DOHH2 (cell line): ENCODE measurements at regions not wholly inside any gene's neighbourhood (a gene's known extent, or its start where the extent isn't known, plus 50 kb on each side); places are given as distances from the start of the nearest gene placed in this dataset.

Source experiments
- H3F3A ChIP-seq: fragments of 200-600 bp; sonication (generic), shearing (Covaris generic); 2 replicates; pipeline ENCODE4 v1.6.0; 2016; ENCODE audit warnings: antibody characterized with exemption, mild to moderate bottlenecking; ENCODE audit not compliant: control insufficient read depth, insufficient read depth
- H3K27ac ChIP-seq: fragments of 200-600 bp; sonication (generic); 2 replicates; pipeline ENCODE4 v1.5.1; 2014; ENCODE audit warnings: low read depth, mild to moderate bottlenecking, low read length, moderate library complexity
- H3K27me3 ChIP-seq: fragments of 200-600 bp; sonication (generic); 2 replicates; pipeline ENCODE4 v1.6.1; 2014; ENCODE audit warnings: mild to moderate bottlenecking, low read length, mixed read lengths; ENCODE audit not compliant: control insufficient read depth
- H3K36me3 ChIP-seq: fragments of 200-600 bp; sonication (generic); 2 replicates; pipeline ENCODE4 v1.6.1; 2014; ENCODE audit warnings: mild to moderate bottlenecking, low read length, moderate library complexity, mixed read lengths; ENCODE audit not compliant: control insufficient read depth
- H3K4me1 ChIP-seq: fragments of 200-600 bp; sonication (generic); 2 replicates; pipeline ENCODE4 v1.6.1; 2014; ENCODE audit warnings: mild to moderate bottlenecking, low read length, mixed read lengths; ENCODE audit not compliant: control insufficient read depth
- H3K4me2 ChIP-seq: fragments of 200-600 bp; sonication (generic); 2 replicates; pipeline ENCODE4 v1.6.0; 2014; ENCODE audit warnings: mild to moderate bottlenecking, low read length, moderate library complexity
- H3K4me3 ChIP-seq: fragments of 200-600 bp; sonication (generic); 2 replicates; pipeline ENCODE4 v1.5.1; 2014; ENCODE audit warnings: mild to moderate bottlenecking, low read length, mixed read lengths
- H3K79me2 ChIP-seq: fragments of 200-600 bp; sonication (generic); 2 replicates; pipeline ENCODE4 v1.6.1; 2014; ENCODE audit warnings: mild to moderate bottlenecking, low read length, mixed read lengths; ENCODE audit not compliant: control insufficient read depth
- H3K9me2 ChIP-seq: fragments of 200-600 bp; sonication (generic); replicated peaks from 2 replicates; pipeline ENCODE4 v1.6.1; 2014; ENCODE audit warnings: mild to moderate bottlenecking, low read length, mixed read lengths; ENCODE audit not compliant: control insufficient read depth
- H3K9me3 ChIP-seq: fragments of 200-600 bp; sonication (generic); 2 replicates; pipeline ENCODE4 v1.6.1; 2014; ENCODE audit warnings: antibody characterized with exemption, low read length, mixed read lengths; ENCODE audit not compliant: control insufficient read depth, insufficient read depth
- H4K20me1 ChIP-seq: fragments of 200-600 bp; sonication (generic); 2 replicates; pipeline ENCODE4 v1.6.0; 2014; ENCODE audit warnings: low read depth, mild to moderate bottlenecking, antibody characterized with exemption, low read length, moderate library complexity; ENCODE audit not compliant: control insufficient read depth, insufficient read depth
- CTCF ChIP-seq: fragments of 200-600 bp; sonication (generic); IDR thresholded peaks from one replicate; pipeline ENCODE4 v1.5.1; 2014; ENCODE audit warnings: antibody characterized with exemption, mild to moderate bottlenecking, low read depth, low read length; ENCODE audit not compliant: poor library complexity, severe bottlenecking
- EZH2phosphoT487 ChIP-seq: fragments of 200-600 bp; sonication (generic); IDR thresholded peaks from 2 replicates; pipeline ENCODE4 v1.6.1; 2017; ENCODE audit warnings: borderline replicate concordance, mild to moderate bottlenecking, antibody characterized with exemption, low read length, moderate library complexity, mixed read lengths

- H3K9me3 ChIP-seq: no peaks in the 10 kb centered on the region
- no peaks in the 10 kb centered on the region for H3K9me2 ChIP-seq
- no peaks in the 10 kb centered on the region for H3F3A ChIP-seq
- no peak overlapping the region for H3K4me3 ChIP-seq
- H3K27ac ChIP-seq: no peak overlapping the region
- no peak overlapping the region for H3K4me2 ChIP-seq
- no peaks in the 10 kb centered on the region for H3K27me3 ChIP-seq
- TF ChIP-seq CTCF (no peak), EZH2phosphoT487 (no peak)
- no peaks in the 10 kb centered on the region for H3K79me2 ChIP-seq
- H4K20me1 ChIP-seq: no peaks in the 10 kb centered on the region
- H3K36me3 ChIP-seq: no peaks in the 10 kb centered on the region
- H3K4me1 ChIP-seq: no peaks in the 10 kb centered on the region
Measured at GRCh38 chr5:105806596-105806995, 1864.1 kb downstream of the EFNA5 start.

DNA sequence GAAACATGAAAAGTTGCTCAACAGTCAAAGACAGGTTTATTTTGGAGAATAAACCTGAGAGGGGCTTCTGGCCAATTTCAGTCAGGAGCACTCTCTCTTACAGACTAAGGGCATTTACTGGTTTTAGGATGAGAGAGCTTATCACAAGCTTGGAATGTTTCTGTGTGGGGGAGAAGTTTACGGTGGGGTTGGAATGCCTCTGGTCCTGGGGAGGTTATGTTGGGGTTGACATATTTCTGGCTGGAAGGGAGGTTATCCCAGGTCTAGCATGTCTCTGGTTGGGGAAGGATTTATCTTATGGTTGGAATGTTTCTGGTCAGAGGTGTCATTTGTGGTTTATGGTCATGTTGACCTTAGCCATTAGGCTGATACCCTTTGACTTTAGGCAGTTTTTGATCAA, 1867.3 kb downstream of the EFNA5 start:
- TF ChIP-seq EZH2phosphoT487 (no peak), CTCF (no peak)
- Histone ChIP-seq H3K4me3 (no peak overlapping the region), H3K79me2 (no peaks in the 10 kb centered on the region), H3K4me1 (no peaks in the 10 kb centered on the region), H3K9me2 (no peaks in the 10 kb centered on the region), H4K20me1 (no peaks in the 10 kb centered on the region), H3K27ac (no peak overlapping the region), H3K27me3 (no peaks in the 10 kb centered on the region), H3K36me3 (no peaks in the 10 kb centered on the region), H3K9me3 (no peaks in the 10 kb centered on the region), H3K4me2 (no peak overlapping the region), H3F3A (no peaks in the 10 kb centered on the region)

DNA sequence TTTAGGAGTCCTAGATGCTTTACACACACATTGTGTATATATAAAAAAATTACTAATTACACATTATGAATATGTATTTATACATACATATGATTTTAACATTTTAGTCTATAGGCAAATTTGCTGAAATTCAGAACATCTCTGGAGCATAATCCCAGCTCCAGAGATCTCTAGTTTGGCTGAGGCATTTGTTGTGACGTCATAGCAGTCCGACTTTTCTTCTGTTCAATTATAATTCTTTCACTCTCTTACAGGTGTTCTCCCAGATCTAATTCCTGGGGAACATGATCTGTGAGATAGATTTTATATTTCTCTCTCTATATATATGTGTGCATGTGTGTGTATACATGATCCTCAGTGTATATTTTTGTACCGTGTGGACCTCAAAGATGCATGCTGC, 1876.2 kb downstream of the EFNA5 start:
- Histone ChIP-seq H3K36me3 (no peaks in the 10 kb centered on the region), H4K20me1 (no peaks in the 10 kb centered on the region), H3K27ac (no peak overlapping the region), H3K4me1 (no peaks in the 10 kb centered on the region), H3K4me3 (no peak overlapping the region), H3K9me3 (no peaks in the 10 kb centered on the region), H3K9me2 (no peaks in the 10 kb centered on the region), H3F3A (no peaks in the 10 kb centered on the region), H3K4me2 (no peak overlapping the region), H3K27me3 (no peaks in the 10 kb centered on the region), H3K79me2 (no peaks in the 10 kb centered on the region)
- TF ChIP-seq EZH2phosphoT487 (no peak), CTCF (no peak)

DNA sequence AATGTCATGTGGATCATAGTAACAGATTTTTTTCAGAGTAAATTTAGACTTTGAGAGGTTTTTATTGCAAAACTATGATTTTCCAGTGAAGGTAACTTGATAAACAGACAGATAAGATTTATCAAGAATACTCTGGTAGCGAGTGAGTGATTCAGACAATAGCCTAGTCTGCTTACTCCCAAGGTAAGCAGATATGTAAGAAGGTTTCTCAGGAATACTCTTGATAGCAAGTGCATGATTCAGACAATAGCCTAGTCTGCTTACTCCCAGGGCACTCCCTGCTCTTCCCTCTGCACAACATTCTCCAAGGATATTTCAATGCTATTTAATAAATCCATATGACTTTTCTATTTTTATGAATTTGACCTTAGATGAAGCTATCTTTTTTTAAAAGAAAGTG, 1881.5 kb downstream of the EFNA5 start:
- Histone ChIP-seq H3K27me3 (no peaks in the 10 kb centered on the region), H3K4me2 (no peak overlapping the region), H3K9me2 (no peaks in the 10 kb centered on the region), H3K4me1 (no peaks in the 10 kb centered on the region), H4K20me1 (no peaks in the 10 kb centered on the region), H3K36me3 (no peaks in the 10 kb centered on the region), H3K9me3 (no peaks in the 10 kb centered on the region), H3K4me3 (no peak overlapping the region), H3F3A (no peaks in the 10 kb centered on the region), H3K27ac (no peak overlapping the region), H3K79me2 (no peaks in the 10 kb centered on the region)
- no peak for TF ChIP-seq CTCF
- no peak for TF ChIP-seq EZH2phosphoT487
